ENCODE measurements at regions not wholly inside any gene's neighbourhood (a gene's known extent, or its start where the extent isn't known, plus 50 kb on each side); places are given as distances from the start of the nearest gene placed in this dataset.

DNA sequence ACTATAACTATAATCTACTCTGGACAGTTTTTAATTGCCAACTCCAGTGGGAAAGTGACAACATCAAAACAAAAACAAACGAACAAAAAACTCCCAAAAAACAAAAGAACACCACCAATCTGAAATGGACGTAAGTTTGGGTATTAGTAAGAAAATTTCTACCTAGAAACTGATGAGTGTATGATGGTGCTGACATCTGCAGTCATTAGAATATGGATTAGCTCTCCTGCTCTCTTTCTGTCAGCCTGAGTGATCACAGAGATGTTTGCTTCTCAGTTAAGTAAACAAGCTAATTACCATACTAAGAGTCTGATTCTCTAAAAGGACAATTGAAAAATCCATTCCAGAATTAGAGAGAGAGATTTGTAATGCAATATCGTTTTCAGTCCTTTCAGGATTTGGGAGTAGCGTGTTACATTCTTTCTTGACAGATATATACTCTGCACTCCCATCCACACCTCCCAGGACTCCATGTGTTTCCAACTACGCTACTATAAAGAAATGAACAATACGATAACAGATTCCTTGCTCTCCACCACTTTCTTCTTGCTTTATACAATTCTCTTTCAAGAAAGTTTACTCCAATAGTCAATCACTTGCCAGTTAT lies 1347.4 kb upstream of the PIK3C3 start:
- DNase-seq: no peak

DNA sequence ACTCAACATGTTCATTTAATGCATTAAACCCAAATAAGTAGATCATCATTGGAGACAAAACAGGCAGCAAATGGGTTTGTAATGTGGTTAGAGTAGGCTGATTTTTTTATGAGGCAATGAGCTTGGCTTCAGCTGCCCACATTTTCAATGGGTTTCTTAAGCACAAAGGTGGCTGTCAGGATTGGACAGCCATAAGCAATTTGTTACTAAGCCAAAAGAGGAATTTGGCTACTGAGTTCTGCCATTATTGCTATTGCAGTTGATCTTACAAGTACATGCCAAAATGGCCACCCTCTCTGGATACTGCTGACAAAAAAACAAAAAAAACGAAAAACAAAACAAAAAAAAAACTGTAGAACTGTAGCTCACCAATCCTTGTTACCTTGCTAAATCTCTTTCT lies 1348.0 kb upstream of the PIK3C3 start:
- DNase-seq: no peak

DNA sequence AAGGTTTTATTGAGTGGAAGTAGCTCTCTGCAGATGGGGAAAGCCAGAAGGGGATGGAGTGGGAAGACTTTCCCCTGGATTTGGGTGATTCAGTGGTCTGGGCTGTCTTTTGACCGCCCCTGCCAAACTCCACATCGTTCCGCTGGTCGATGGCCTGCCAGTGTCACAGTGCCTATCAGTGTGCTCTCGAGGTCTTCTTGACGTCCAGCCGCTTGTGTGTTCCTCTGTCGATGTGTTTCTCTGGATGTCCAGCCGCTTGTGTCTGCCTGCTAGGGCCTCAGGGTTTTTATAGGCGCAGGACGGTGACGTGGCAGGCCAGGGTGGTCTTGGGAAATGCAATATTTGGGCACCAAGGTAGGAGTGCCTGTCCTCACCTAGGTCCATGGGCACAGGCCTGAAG lies 1371.4 kb upstream of the PIK3C3 start:
- no peak for DNase-seq

DNA sequence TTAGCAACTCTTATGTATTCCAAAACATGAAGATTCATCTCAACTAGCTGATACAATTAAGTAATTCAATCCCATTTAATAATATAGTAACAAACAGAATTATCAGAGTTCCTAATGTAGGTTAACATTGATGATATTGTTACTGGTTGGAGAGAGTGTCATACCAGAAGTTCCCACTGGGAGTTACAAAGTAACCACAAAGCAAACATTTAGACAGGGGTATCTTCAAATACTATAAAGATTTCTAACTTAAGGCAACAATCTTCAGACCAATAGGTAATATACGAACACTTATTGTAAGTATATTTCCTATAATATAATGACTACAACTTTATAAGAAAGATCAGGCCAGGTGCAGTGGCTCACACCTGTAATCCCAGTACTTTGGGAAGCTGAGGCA lies 1372.9 kb upstream of the PIK3C3 start:
- no peak for DNase-seq

DNA sequence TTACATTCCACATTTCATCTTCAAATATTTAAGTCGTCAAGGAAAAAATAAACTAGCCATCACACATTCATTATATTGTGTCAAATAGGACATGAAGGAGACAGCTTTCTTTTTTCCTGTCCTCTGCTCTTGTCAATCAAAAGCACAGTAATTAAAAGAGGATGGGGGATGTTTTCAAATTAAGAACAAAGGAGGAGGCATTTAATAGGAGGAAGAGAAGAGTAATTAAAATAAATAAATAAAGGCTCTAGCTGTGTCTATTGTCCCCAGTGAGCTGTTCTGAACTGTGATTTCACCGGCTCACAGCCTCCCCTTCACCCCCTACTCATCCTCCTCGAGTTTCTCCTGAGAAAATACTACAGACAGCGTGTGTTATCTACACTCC lies 1377.1 kb upstream of the PIK3C3 start:
- DNase-seq: no peak

DNA sequence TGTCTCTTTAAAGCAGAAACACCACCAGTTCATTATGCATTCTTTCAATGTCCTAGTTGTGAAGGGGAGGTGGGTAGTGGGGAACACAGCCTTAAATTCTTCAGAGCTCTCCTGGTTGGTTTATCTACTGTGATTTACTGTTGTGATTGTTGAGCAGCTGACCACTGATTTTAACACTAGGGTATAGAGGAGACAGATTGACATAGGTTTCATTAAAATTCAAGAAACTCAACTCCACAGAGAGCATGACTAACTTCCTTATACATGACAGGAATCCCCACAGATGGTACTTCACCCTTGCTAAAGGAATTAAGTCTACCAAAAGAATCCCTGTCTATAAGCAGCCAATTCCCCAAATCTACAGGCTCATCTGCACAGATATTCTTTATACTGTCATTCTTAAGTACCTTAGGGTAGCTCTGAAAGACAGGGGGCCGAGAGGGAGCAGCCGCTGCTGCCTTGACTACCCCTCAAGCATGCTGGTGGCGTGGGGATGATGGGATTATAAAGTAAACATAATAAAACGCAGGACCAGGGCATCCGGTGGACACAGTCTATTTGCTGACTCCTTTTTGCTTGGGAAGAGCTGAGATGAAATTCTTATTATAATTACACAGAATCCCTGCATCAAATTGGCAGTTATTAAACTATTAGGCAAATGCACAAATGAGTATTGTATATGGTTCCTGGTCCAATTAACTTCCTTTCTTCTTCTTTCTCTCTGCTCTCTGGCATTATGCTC lies 1377.6 kb upstream of the PIK3C3 start:
- no peak for DNase-seq

DNA sequence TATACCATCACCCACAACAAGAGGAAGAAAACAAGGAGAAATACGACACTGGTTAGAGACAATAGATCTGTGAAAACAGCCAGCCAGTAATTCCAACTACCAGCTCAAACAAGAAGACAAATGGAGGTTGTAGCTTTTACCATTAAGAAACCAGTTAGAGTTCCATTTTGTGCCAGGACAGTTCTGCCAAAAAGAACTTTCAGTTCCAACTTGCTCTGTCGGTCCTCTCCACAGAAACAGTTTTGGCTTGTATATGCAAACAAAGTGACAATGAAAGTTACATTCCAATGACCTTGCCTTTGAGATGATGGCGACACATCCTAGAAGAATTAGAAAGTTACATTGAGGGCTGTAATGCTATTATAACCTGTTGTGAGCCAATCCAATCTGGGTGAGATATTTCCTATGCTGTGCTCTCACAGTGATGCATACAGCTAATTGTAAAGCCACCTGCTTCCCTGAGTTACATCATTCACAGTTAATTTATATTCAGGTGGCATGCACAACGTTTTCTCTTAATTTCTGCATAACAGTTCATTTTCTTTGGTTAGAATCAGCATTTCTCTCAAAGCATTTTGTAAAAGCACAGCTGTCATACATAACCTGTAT lies 1378.4 kb upstream of the PIK3C3 start:
- DNase-seq: no peak

DNA sequence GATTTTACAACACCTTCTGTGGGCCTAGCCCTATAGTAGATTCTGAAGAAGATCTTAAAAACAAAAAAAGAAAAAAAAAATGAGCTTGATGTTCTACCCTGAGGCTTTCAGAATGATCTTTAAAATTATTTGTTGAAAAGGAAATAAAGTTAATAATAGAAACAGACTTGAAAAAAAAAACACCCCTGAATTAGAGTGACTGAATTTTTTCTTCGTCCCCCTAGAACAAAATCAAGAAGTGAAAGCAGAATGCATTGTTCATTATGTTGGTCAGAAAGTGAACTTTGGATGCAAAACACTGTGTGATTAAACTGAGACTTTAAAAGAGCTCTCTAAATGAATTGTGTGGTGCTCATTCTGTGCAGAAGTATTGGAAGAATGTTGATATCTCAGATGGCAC lies 1384.4 kb upstream of the PIK3C3 start:
- DNase-seq: no peak

DNA sequence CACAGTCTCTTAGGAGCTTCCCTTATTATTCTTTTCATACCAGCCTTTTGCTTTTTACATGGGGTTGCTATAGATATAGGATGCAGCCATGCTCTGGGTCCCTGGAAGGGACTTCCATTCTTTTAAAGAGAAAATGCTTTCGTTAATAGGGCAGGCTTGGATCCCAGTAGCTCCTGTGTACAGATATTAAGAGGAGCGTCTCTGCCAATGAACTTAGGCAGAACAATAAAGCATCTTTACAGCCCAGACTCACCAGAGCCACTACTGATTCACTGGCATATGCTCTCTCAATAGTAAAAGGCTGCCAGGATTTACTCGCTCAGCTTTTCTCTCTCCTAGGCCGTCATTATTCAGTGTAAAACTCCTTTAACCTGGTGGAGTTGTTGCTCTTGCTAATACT lies 1385.4 kb upstream of the PIK3C3 start:
- DNase-seq: no peak

DNA sequence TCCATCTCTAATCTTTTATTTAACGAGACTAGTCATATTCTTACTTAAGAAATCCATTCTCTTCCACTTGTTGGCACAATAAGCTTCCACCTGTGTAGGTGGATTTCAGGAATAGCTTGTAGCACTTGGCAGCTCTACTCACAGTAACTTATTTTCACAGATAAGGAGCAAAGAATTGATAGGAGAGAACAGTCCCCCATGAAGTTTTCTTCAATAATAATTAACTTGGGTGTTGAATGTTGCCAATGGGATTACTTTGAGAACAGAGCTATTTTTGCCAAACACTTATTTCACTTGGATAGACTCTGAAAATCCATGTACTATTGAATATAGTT lies 1388.6 kb upstream of the PIK3C3 start:
- no peak for DNase-seq

DNA sequence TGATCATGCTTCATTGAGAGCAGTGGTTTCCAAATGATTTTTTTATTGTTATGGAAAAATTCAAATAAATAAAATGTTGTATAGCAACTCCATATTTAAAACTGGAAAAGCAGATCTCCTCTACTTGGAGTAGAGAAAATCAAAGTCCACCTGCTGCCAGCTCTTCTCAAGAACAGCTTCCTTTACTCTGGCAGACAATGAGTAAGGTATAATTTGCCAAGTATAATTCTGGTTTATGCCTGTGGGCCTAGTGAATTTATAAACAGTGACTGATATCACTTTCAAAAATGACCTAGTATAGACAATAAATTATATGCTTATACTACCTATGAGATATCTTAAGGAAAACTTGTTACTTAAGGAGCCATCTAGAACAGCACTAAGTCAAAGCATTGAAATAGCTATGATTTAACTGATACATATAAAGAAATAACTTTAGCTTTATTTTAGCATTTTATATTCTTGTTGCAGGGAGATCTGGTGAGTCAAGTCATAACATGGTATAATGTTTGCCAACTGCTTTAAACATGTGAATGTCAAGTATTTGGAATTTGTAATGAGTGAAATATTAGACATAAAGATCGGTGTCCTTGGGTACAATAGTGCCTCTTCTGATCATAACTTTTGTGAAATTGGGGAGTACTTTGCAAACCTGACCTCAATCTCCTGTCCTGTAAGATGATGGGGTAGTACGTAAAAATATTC lies 1389.1 kb upstream of the PIK3C3 start:
- DNase-seq: no peak

DNA sequence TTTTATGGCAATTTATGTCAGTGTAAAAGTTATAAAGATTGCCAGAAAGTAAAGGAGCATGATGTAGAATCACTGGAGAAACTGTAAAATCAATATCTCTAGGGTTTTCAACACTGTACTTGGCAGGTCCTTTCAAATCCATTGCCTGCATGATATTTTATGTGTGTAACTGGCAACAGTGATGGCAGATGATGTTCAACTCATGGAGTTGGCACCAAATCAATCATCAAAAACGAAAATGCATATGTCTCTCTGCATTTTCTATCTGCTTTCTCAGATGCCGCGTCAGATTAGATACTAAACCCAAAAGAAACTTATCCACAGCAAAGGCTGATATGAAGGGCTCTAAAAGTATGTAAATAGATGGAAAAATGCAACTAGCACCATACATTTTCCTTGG lies 1395.5 kb upstream of the PIK3C3 start:
- DNase-seq: no peak

DNA sequence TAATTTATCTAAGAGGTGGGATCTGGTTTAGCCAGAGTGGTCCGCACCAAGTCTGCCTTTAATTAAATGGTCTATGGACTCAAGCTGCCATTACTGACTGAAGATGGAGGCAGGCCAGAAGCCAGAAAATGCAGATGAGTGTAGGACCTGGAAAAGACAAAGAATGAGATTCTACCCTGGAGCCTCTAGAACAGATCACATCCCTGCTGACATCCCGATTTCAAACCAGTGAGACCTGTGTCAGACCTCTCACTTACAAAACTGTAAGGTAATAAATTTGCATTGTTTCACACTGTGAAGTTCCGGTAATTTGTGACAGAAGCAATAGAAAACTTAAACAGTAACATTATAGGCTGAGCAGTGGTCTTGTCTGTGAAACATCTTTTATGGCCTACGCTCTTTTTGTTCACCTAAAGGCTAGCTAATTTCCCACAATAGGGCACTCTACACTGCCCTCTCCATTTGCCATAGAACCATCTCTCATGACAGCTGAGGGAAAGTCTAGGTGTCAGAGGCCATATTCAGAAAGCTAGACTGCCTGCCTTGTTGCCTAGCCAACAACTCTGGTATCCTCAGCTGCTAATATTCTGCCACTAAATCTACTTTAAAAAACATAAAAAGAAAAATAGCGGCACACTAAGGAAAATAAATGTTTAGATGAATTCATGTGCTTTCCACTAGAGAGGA lies 1396.2 kb upstream of the PIK3C3 start:
- DNase-seq: no peak

DNA sequence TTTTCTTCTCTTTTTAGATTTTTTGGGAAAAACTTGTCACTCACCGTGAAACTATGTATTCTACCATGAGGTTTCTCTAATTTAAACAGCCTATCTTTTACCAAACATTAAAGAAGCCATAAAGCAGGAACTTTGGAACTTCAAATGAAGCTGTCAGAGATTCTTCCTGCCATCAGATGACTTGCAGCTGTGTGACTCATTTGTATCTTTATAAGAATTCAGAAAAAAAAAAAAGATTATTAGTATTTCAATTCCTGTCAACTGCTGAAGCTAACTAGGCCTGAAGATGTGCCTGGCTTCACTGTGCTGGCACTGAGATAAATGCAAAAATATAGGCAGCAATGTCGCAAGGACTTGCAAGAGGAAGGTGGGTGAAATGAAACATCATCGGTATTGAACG lies 1399.1 kb upstream of the PIK3C3 start:
- DNase-seq: no peak

DNA sequence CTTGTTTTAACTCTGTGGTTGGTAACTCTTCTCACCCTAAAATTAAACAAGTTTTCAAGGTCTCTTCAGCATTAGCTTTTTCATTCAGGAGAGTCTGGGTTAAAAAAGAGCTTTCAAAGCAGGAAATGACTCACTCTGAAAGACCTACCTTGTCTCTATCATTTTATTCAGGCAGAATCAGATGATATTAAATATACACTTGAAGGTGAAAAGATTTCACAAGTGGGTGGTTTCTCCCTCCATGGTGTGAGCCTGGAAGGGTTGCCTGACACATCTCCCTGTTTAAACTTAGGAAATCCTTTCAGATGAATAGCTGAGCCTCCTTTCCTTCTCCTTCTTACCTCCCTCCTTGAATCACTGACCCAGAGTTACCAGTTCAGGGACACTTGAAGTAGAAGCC lies 1402.0 kb upstream of the PIK3C3 start:
- no peak for DNase-seq

DNA sequence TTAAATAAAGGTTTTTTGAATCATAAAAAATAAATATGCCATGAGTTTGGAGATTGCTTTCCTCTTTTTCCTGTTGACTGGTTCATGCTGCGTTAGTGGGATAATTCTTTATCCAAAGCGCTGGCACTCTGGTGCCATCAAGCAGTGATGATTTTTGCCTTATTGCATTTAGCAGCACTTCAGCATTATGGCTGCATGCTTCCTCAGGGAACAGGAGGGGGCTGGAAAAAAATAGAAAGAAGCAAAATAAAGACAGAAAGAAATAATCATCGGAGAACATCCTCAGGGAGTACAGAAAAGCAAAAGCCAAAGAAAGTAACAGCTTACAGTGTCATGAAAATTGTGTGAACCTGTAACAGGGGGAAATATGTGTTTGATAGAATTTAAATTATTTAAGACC lies 1408.2 kb upstream of the PIK3C3 start:
- DNase-seq: no peak

DNA sequence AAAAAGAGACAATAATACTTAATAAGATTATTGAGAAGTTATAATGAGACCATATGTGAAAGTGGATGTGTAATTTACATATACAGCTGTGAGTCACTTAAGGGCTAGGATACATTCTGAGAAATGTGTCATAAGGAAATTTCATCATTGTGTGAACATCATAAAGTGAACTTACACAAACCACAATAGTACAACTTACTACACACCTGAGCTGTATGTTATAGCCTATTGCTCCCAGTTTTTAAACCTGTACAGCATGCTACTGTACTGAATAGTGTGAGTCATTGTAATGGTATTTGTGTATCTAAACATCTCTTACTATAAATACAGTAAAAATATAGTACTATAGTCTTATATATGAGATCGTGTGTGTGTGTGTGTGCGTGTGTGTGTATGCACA lies 1420.3 kb upstream of the PIK3C3 start:
- no peak for DNase-seq

DNA sequence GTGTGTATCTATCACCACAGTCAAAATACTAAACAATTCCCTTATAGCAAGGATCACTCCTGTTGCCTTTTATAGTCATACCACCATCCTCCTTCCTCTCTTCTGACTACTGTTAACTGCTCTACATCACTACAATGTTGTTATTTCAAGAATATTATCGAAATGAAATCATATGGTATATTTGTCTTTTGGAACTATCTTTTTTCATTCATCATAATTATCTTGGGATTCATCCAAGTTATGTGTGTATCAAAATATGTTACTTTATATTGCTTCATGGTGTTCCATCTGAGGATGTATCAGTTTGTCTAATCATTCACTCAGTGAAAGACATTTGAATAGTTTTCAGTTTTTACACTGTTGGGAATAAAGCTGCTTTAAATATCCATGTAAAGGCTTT lies 1423.0 kb upstream of the PIK3C3 start:
- DNase-seq: no peak

DNA sequence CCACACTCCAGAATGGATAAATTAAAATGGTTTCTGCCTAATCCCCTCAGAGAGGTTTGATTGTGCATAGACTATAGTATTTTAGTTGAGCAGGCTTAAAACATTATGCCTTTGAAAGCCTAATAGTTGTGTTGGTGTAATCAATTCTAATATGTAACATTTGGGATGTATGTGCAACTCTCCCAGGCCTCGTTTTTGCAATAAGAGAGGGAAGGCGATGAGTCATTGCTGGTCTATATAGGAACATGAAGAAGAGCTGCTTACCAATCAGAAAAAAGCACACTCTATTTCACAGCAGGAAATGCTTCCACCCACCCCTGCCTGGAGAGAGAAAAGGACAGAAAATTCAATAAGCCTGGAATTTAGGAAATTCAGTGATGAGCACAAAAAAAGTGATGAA lies 1424.0 kb upstream of the PIK3C3 start:
- DNase-seq: no peak

DNA sequence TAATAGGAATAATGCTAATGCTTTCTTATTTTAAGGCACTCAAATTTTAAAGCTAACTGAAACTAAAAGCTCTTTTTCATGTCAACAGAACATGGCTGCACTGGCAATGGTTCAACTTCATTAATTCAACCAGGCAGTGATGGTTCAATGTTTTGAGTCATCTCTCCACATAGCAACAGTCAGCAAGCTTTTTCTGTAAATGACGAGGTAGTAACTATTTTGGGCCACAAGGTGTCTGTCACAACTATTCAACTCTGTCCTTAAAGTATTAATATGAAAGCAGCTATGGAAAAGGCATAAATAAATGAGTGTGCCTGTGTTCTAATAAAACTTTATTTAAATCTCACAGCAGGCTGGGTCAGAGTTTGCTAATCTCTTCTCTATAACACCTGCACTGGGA lies 1425.6 kb upstream of the PIK3C3 start:
- no peak for DNase-seq

DNA sequence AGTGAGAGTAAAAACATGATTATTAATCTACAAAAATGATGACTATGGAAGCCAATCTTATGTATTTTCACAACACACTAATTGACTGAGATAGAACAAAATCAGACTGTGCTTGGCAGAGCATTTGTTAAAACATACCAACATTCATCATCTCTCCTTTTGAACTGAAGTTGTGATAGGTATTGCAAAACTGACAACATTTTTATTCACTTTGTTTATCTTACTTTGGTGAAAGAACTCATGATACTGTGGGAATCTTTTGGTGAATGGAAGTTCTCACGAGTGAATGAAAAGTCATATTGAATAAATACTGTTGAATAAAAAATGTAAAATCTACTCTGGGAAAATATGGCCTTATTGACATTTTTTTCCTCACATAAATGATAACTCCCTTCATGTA lies 1430.2 kb upstream of the PIK3C3 start:
- no peak for DNase-seq

DNA sequence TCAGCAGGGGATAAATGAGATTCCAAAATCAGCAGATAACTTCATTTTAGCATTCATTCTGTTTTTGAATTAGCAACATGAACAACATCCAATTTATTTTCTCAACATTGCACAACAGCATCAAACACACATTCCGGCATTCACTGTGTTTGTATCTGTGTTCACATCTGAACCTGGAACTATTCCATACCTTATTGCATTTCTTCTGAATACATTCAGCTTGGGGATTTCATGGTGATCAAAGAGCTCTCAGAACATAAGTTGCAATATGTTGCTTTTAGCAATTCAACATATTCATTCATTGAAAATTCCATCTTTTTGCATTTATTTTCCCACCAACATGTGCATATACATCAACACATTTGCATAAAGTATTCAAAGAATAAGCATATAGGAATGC lies 1431.7 kb upstream of the PIK3C3 start:
- no peak for DNase-seq

DNA sequence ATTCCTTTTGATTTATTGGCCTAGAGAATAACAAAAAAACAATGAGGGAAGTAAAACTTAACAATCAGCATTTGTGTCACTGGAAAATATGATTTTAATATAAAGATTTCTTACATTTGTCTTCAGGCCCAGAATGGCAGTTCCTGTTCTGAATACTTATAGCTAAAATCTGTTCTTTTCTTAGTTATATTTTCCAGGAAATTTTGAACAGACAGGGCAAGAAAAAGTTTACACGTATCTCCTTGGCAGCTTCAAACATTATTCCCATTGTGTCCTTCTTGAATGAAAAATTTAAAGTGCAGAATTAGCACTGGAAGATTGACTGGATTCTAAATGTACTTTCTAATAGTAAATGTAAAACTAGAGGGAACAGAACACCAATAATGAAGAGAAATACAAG lies 1454.0 kb upstream of the PIK3C3 start:
- DNase-seq: no peak

DNA sequence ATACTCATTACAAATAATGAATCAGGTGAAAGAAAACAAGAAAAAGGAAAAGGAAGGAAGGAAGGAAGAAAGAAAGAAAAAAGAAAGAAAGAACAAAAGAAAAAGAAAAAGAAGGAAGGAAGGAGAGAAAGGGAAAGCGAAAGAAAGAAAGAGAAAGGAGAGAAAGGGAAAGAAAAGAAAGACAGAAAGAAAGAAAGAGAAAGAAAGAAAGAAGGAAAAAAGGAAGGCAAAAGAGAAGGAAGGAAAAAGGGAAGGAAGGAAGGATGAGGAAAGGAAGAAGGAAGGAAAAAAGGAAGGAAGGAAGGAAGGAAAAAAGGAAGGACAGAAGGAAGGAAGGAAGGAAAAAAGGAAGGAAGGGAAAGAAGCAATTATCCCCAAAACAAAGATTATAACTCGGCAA lies 1460.4 kb upstream of the PIK3C3 start:
- DNase-seq: no peak

Measured in central memory CD4-positive, alpha-beta T cell (primary cell).